Endothelial cell of umbilical vein (primary cell): ENCODE measurements at regions not wholly inside any gene's neighbourhood (a gene's known extent, or its start where the extent isn't known, plus 50 kb on each side); places are given as distances from the start of the nearest gene placed in this dataset.

Experiments used
- BruUV-seq: library from RNA; stranded (reverse); fragments of 400-500 nt; replicated peaks from 2 replicates; lab custom pipeline; 2021; lab: Mats Ljungman, UMichigan
- CTCF ChIA-PET: fragments of 300-600, 350-600 bp; sonication (Branson Sonifier 250); formaldehyde crosslinking; loops from one replicate; lab custom pipeline; 2021; ENCODE audit warnings: antibody characterized with exemption, inconsistent platforms; lab: Charles Lee
- POLR2A ChIA-PET: fragments of 300-600, 350-600 bp; sonication (Branson Sonifier 250); formaldehyde crosslinking; loops from one replicate; lab custom pipeline; 2021; ENCODE audit warnings: antibody characterized with exemption, inconsistent platforms; lab: Charles Lee
- DNase-seq: peaks from one replicate; pipeline ENCODE4 v3.0.0-alpha.2; 2011; ENCODE audit warnings: low read depth, low spot score
- FAIRE-seq: peaks from 2 replicates; lab custom pipeline; 2011; peaks lifted over from hg19 to GRCh38; lab: Jason Lieb, UNC
- H2AFZ ChIP-seq: 2 replicates; pipeline ENCODE4 v1.6.0; 2012; ENCODE audit warnings: low read depth, low read length, control low read depth, inconsistent platforms
- H3K27ac ChIP-seq: 2 replicates; pipeline ENCODE4 v1.5.1; 2011; ENCODE audit warnings: low read depth, mild to moderate bottlenecking, control low read depth, low read length, moderate library complexity; ENCODE audit not compliant: insufficient read depth
- H3K27me3 ChIP-seq, 2 experiments: 2 replicates each; pipeline versions ENCODE4 v1.6.0 to v1.6.1; 2011; ENCODE audit warnings: low read length in 2 of 2, mixed read lengths in 1 of 2; ENCODE audit not compliant: control insufficient read depth in 2 of 2, insufficient read depth in 2 of 2
- H3K36me3 ChIP-seq, 2 experiments: 2 replicates in 1 of 2; 3 replicates in 1 of 2; pipeline ENCODE4 v1.5.1; 2011; ENCODE audit warnings: low read length in 2 of 2, mild to moderate bottlenecking in 1 of 2, moderate library complexity in 1 of 2; ENCODE audit not compliant: control insufficient read depth in 2 of 2, insufficient read depth in 2 of 2; ENCODE audit errors: extremely low read depth in 1 of 2
- H3K4me1 ChIP-seq: 3 replicates; pipeline ENCODE4 v1.5.1; 2011; ENCODE audit warnings: mild to moderate bottlenecking, low read length; ENCODE audit not compliant: control insufficient read depth, insufficient read depth; ENCODE audit errors: extremely low read depth
- H3K4me2 ChIP-seq: 2 replicates; pipeline ENCODE4 v1.6.1; 2011; ENCODE audit warnings: low read length, control low read depth, mixed read lengths; ENCODE audit not compliant: insufficient read depth
- H3K4me3 ChIP-seq, 3 experiments: fragments of 200-600 bp in 1 of 3; sonication (generic), shearing (Covaris generic) in 1 of 3; replicated peaks in 1 of 3; 2 replicates each; pipeline ENCODE4 v1.5.1; 2011 to 2016; ENCODE audit warnings: control low read depth in 3 of 3, low read length in 3 of 3, mild to moderate bottlenecking in 2 of 3, inconsistent platforms in 1 of 3, low read depth in 1 of 3, moderate library complexity in 1 of 3; ENCODE audit not compliant: insufficient read depth in 1 of 3
- H3K79me2 ChIP-seq: 2 replicates; pipeline ENCODE4 v1.6.0; 2012; ENCODE audit warnings: low read length, inconsistent platforms; ENCODE audit not compliant: control insufficient read depth, insufficient read depth
- H3K9ac ChIP-seq: replicated peaks from 2 replicates; pipeline ENCODE3; 2011; ENCODE audit warnings: low read length, control low read depth; ENCODE audit not compliant: insufficient read depth; ENCODE audit errors: extremely low read depth
- H3K9me1 ChIP-seq: replicated peaks from 3 replicates; pipeline ENCODE4 v1.6.0; 2011; ENCODE audit warnings: mild to moderate bottlenecking, low read length; ENCODE audit not compliant: control insufficient read depth, insufficient read depth; ENCODE audit errors: extremely low read depth
- H3K9me3 ChIP-seq: replicated peaks from 2 replicates; pipeline ENCODE4 v1.5.1; 2012; ENCODE audit warnings: low read length, inconsistent platforms; ENCODE audit not compliant: control insufficient read depth, insufficient read depth
- H4K20me1 ChIP-seq: replicated peaks from 2 replicates; pipeline ENCODE3; 2011; ENCODE audit warnings: mild to moderate bottlenecking, low read length; ENCODE audit not compliant: control insufficient read depth, insufficient read depth; ENCODE audit errors: extremely low read depth
- CTCF ChIP-seq, 2 donors: IDR thresholded peaks; 1 replicate in 1 of 2; 2 replicates in 1 of 2; pipeline ENCODE4 v1.5.1; 2011; ENCODE audit warnings: low read length in 2 of 2, mild to moderate bottlenecking in 2 of 2, moderate library complexity in 2 of 2, control low read depth in 1 of 2, inconsistent platforms in 1 of 2, low read depth in 1 of 2; ENCODE audit not compliant: insufficient read depth in 1 of 2; ENCODE audit errors: extremely low read depth in 1 of 2
- EZH2 ChIP-seq: IDR thresholded peaks from 2 replicates; pipeline ENCODE4 v1.6.1; 2012; ENCODE audit warnings: borderline replicate concordance, low read depth, mild to moderate bottlenecking, moderate library complexity, low read length, inconsistent platforms; ENCODE audit not compliant: severe bottlenecking
- FOS ChIP-seq: IDR thresholded peaks from 2 replicates; pipeline ENCODE4 v1.6.1; 2011; ENCODE audit warnings: mild to moderate bottlenecking, low read length, moderate library complexity, borderline replicate concordance; ENCODE audit not compliant: insufficient read depth
- GATA2 ChIP-seq: IDR thresholded peaks from 2 replicates; pipeline ENCODE4 v1.7.0; 2011; ENCODE audit warnings: low read depth, mild to moderate bottlenecking, moderate library complexity, mixed read lengths, low read length; ENCODE audit not compliant: insufficient read length, insufficient read depth
- JUN ChIP-seq: IDR thresholded peaks from 2 replicates; pipeline ENCODE4 v1.6.1; 2011; ENCODE audit warnings: borderline replicate concordance, low read depth; ENCODE audit not compliant: insufficient read length, insufficient read depth
- MAX ChIP-seq: IDR thresholded peaks from 2 replicates; pipeline ENCODE4 v1.6.1; 2011; ENCODE audit not compliant: insufficient read depth, insufficient read length
- MYC ChIP-seq: IDR thresholded peaks from one replicate; pipeline ENCODE4 v1.6.1; 2011; ENCODE audit warnings: mild to moderate bottlenecking, low read depth, low read length
- POLR2A ChIP-seq: IDR thresholded peaks from 2 replicates; pipeline ENCODE4 v1.6.1; 2012; ENCODE audit warnings: low read depth, mild to moderate bottlenecking, control low read depth, low read length
- POLR2AphosphoS5 ChIP-seq: IDR thresholded peaks from 2 replicates; pipeline ENCODE4 v1.6.1; 2012; ENCODE audit warnings: low read depth, mild to moderate bottlenecking, control low read depth, low read length, moderate library complexity; ENCODE audit not compliant: insufficient read depth
- dilution Hi-C: fragments of 300-500 bp; cut with MboI; formaldehyde crosslinking; loops from one replicate; pipeline ENCODE4 v1.15.0; 2019; ENCODE audit warnings: low sequenced_read_pairs; ENCODE audit not compliant: extremely low pct_ligation_motif_present
- intact Hi-C: fragments of 100-400 bp; cut with micrococcal nuclease; formaldehyde crosslinking; loops from one replicate; pipeline ENCODE4 v1.10.0; 2022

DNA sequence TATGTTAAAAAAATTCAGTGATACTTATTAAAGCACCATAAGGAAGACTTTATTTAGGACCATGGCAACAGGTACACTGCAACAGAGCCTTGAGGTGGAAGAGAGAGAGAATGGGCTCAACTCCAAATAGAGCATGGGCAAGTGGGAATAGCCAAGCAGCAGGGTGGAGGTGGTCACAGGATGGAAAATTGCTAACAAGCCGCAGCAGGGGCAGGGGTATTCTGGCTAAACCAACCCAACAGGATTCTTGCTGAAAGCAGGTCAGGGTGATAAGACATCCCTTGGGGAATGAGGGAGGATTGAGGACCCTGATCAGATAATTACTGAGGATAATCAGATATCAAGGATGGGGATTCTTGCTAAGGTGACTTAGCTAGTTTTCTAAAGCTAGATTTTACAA lies 177.5 kb downstream of the ZIC3 start:
- H3K79me2 ChIP-seq = no peaks in the 10 kb centered on the region
- no peak overlapping the region for H2AFZ ChIP-seq
- H3K4me1 ChIP-seq = no peaks in the 10 kb centered on the region
- BruUV-seq = no TSS peak
- TF ChIP-seq MYC = no peak
- TF ChIP-seq EZH2 = no peak
- no peak for TF ChIP-seq CTCF (IDR thresholded peaks at IDR 0.05; ENCODE audit: extremely low read depth in 1 of 2, insufficient read depth in 1 of 2, low read depth in 1 of 2, low read length in 2 of 2)
- no peak for TF ChIP-seq MAX
- no peak for TF ChIP-seq FOS
- H3K9me3 ChIP-seq = no peaks in the 10 kb centered on the region
- no peak overlapping the region for H3K9ac ChIP-seq
- FAIRE-seq = no peak
- DNase-seq = no peak
- H3K27me3 ChIP-seq = no peaks in the 10 kb centered on the region
- H4K20me1 ChIP-seq = no peaks in the 10 kb centered on the region
- no peak overlapping the region for H3K27ac ChIP-seq
- dilution Hi-C loops (no loop called here), intact Hi-C loops (no loop called here)
- H3K36me3 ChIP-seq = no peaks in the 10 kb centered on the region
- H3K4me3 ChIP-seq = no peak overlapping the region
- no peak overlapping the region for H3K4me2 ChIP-seq
- H3K9me1 ChIP-seq = no peaks in the 10 kb centered on the region
- ChIA-PET POLR2A (no interaction called here), CTCF (no interaction called here)

DNA sequence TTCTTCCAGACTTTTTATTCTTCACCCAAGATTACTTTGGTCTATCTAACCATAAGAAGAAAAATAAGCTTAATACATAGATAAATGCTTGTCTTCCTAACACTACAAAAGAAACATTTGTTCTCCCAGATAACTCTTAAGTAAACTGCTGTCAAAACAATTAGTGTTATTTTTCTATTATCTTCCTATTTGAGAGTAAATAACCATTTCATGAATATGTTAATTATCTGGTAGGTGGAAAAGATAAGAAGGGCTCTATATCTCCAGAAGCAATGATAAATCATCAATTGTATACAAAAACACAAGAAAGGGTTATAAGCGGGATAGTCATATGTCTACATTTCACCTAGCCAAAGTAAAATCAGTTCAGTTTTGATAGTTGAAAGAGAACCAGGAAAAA lies 180.4 kb downstream of the ZIC3 start:
- no peak for FAIRE-seq
- no peak overlapping the region for H3K4me3 ChIP-seq
- H3K4me2 ChIP-seq = no peak overlapping the region
- TF ChIP-seq JUN (no peak), MYC (no peak), CTCF (IDR thresholded peaks at IDR 0.05; ENCODE audit: extremely low read depth in 1 of 2, insufficient read depth in 1 of 2, low read depth in 1 of 2, low read length in 2 of 2) (no peak), FOS (no peak), GATA2 (no peak), MAX (no peak), EZH2 (no peak), POLR2A (no peak), POLR2AphosphoS5 (no peak)
- H3K4me1 ChIP-seq = no peaks in the 10 kb centered on the region
- no peak for DNase-seq
- CTCF ChIA-PET = no interaction called here
- H3K79me2 ChIP-seq = no peaks in the 10 kb centered on the region
- H3K27me3 ChIP-seq = no peaks in the 10 kb centered on the region
- intact Hi-C loops = no loop called here
- H2AFZ ChIP-seq = no peak overlapping the region
- POLR2A ChIA-PET = no interaction called here
- dilution Hi-C loops = no loop called here
- H4K20me1 ChIP-seq = no peaks in the 10 kb centered on the region
- BruUV-seq = no TSS peak
- no peaks in the 10 kb centered on the region for H3K9me1 ChIP-seq
- H3K9me3 ChIP-seq = no peaks in the 10 kb centered on the region
- no peaks in the 10 kb centered on the region for H3K36me3 ChIP-seq
- no peak overlapping the region for H3K9ac ChIP-seq
- H3K27ac ChIP-seq = no peak overlapping the region
